ENCODE measurements at regions not wholly inside any gene's neighbourhood (a gene's known extent, or its start where the extent isn't known, plus 50 kb on each side); places are given as distances from the start of the nearest gene placed in this dataset.
"Not testable (repeated sequence)": the region's sequence is repeated elsewhere in the genome, so short reads cannot be mapped to it uniquely, and the experiment has no call there.

- no peak for DNase-seq
These were observed 178.0 kb downstream of the KCTD12 start for GRCh38 chr13:76708138-76708688.

- no peak for DNase-seq
These were observed 178.8 kb downstream of the KCTD12 start for GRCh38 chr13:76707360-76707759.

GRCh38 chr13:76703621-76704288, 182.4 kb downstream of the KCTD12 start:
- no peak for DNase-seq

GRCh38 chr13:76703216-76703615, 183.0 kb downstream of the KCTD12 start:
- no peak for DNase-seq

GRCh38 chr13:76697288-76697687, 188.9 kb downstream of the KCTD12 start:
- DNase-seq, result no peak

- no peak for DNase-seq
These were observed 189.8 kb downstream of the KCTD12 start for GRCh38 chr13:76696370-76696769.

- no peak for DNase-seq
These were observed 193.1 kb downstream of the KCTD12 start for GRCh38 chr13:76693086-76693485.

- DNase-seq, result no peak
These were observed 193.9 kb downstream of the KCTD12 start for GRCh38 chr13:76692346-76692745.

- no peak for DNase-seq
These were observed 195.6 kb downstream of the KCTD12 start for GRCh38 chr13:76690611-76691010.

- no peak for DNase-seq
These were observed 198.7 kb downstream of the KCTD12 start for GRCh38 chr13:76687467-76687866.

- no peak for DNase-seq
These were observed 200.3 kb downstream of the KCTD12 start for GRCh38 chr13:76685938-76686337.

GRCh38 chr13:76684336-76684735, 201.9 kb downstream of the KCTD12 start:
- no peak for DNase-seq

- DNase-seq, result no peak
These were observed 202.4 kb downstream of the KCTD12 start for GRCh38 chr13:76683854-76684253.

- no peak for DNase-seq
These were observed 203.0 kb downstream of the KCTD12 start for GRCh38 chr13:76683168-76683567.

GRCh38 chr13:76680112-76680511, 206.1 kb downstream of the KCTD12 start:
- DNase-seq, result no peak

GRCh38 chr13:76677043-76677442, 209.2 kb downstream of the KCTD12 start:
- DNase-seq, result peak; percentile 15

GRCh38 chr13:76672420-76672819, 213.8 kb downstream of the KCTD12 start:
- DNase-seq, result no peak

GRCh38 chr13:76668716-76669115, 217.5 kb downstream of the KCTD12 start:
- no peak for DNase-seq

- no peak for DNase-seq
These were observed 218.1 kb downstream of the KCTD12 start for GRCh38 chr13:76668141-76668540.

GRCh38 chr13:76667551-76667950, 218.7 kb downstream of the KCTD12 start:
- DNase-seq, result peak; percentile 45

- DNase-seq, result no peak
These were observed 222.4 kb downstream of the KCTD12 start for GRCh38 chr13:76663592-76664335.

GRCh38 chr13:76659074-76659473, 227.1 kb downstream of the KCTD12 start:
- DNase-seq, result not testable (repeated sequence)

- DNase-seq, result no peak
These were observed 229.7 kb downstream of the KCTD12 start for GRCh38 chr13:76656500-76656899.

GRCh38 chr13:76656056-76656455, 230.1 kb downstream of the KCTD12 start:
- DNase-seq, result no peak
